Testis (tissue), 2 donors: ENCODE measurements at regions not wholly inside any gene's neighbourhood (a gene's known extent, or its start where the extent isn't known, plus 50 kb on each side); places are given as distances from the start of the nearest gene placed in this dataset.
"Not testable (repeated sequence)": the region's sequence is repeated elsewhere in the genome, so short reads cannot be mapped to it uniquely, and the experiment has no call there.

Experiments
- DNase-seq: peaks from one replicate; pipeline ENCODE4 v3.0.0-alpha.2; 2019
- H3K27ac ChIP-seq, 2 donors: fragments of 200-600 bp; sonication (generic); one replicate each; pipeline ENCODE4 v1.5.1; 2019
- H3K27me3 ChIP-seq: fragments of 200-600 bp; sonication (generic); one replicate; pipeline ENCODE4 v1.5.1; 2019
- H3K36me3 ChIP-seq: fragments of 200-600 bp; sonication (generic); one replicate; pipeline ENCODE4 v1.5.1; 2017; ENCODE audit warnings: low read depth; ENCODE audit errors: missing control alignments
- H3K4me1 ChIP-seq: fragments of 200-600 bp; sonication (generic); one replicate; pipeline ENCODE4 v1.5.1; 2019
- H3K4me3 ChIP-seq, 2 donors: fragments of 200-600 bp; sonication (generic); one replicate each; pipeline ENCODE4 v1.5.1; 2017 to 2019
- H3K9me3 ChIP-seq: fragments of 200-600 bp; sonication (generic); one replicate; pipeline ENCODE4 v1.5.1; 2017
- POLR2A ChIP-seq: fragments of 450-650 bp; IDR thresholded peaks from one replicate; pipeline ENCODE4 v1.6.1; 2017; ENCODE audit warnings: antibody characterized with exemption, mild to moderate bottlenecking, moderate library complexity
- WGBS, 2 donors: methylation state at CpG; one replicate each; pipeline ENCODE4 v1.1.5; 2018; 5-methylcytosine and 5-hydroxymethylcytosine counted together
- intact Hi-C: fragments of 100-400 bp; cut with DNase I; formaldehyde crosslinking; loops from one replicate; pipeline ENCODE4 v1.15.1; 2023; ENCODE audit warnings: low total_unique reads
- TF ChIP-seq, protein P1 (sequence below), 3 experiments: fragments of 450-650 bp in 2 of 3; fragments of 200-600 bp in 1 of 3; sonication (generic) in 1 of 3; IDR thresholded peaks; one replicate each; pipeline ENCODE4 v1.5.1; 2016 to 2019; ENCODE audit warnings: antibody characterized with exemption in 3 of 3, mild to moderate bottlenecking in 2 of 3, moderate library complexity in 1 of 3

DNA sequence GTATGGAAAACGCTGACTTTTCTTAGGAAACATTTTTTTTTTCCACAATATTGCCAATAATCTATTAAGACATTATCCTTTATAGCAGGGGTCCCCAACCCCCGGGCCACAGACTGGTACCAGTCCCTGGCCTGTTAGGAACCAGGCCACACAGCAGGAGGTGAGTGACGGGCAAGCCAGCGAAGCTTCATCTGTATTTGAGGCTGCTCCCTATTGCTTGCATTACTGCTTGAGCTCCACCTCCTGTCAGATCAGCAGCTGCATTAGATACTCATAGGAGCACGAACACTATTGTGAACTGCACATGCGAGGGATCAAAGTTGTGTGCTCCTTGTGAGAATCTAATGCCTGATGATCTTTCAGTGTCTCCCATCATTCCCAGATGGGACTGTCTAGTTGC lies 793.7 kb downstream of the SLITRK5 start:
- Histone ChIP-seq H3K27me3 (no peaks in the 10 kb centered on the region), H3K4me3 (no peak overlapping the region), H3K9me3 (no peaks in the 10 kb centered on the region), H3K36me3 (no peaks in the 10 kb centered on the region), H3K27ac (no peak overlapping the region), H3K4me1 (no peaks in the 10 kb centered on the region)
- WGBS, 2 donors, result 81 to 83% methylated on average over 6 of the region's 6 CpGs
- DNase-seq, result no peak
- TF ChIP-seq, protein P1, sequence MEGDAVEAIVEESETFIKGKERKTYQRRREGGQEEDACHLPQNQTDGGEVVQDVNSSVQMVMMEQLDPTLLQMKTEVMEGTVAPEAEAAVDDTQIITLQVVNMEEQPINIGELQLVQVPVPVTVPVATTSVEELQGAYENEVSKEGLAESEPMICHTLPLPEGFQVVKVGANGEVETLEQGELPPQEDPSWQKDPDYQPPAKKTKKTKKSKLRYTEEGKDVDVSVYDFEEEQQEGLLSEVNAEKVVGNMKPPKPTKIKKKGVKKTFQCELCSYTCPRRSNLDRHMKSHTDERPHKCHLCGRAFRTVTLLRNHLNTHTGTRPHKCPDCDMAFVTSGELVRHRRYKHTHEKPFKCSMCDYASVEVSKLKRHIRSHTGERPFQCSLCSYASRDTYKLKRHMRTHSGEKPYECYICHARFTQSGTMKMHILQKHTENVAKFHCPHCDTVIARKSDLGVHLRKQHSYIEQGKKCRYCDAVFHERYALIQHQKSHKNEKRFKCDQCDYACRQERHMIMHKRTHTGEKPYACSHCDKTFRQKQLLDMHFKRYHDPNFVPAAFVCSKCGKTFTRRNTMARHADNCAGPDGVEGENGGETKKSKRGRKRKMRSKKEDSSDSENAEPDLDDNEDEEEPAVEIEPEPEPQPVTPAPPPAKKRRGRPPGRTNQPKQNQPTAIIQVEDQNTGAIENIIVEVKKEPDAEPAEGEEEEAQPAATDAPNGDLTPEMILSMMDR (IDR thresholded peaks at IDR 0.05), result no peak
- TF ChIP-seq POLR2A, result no peak
- intact Hi-C loops, result no loop called here

DNA sequence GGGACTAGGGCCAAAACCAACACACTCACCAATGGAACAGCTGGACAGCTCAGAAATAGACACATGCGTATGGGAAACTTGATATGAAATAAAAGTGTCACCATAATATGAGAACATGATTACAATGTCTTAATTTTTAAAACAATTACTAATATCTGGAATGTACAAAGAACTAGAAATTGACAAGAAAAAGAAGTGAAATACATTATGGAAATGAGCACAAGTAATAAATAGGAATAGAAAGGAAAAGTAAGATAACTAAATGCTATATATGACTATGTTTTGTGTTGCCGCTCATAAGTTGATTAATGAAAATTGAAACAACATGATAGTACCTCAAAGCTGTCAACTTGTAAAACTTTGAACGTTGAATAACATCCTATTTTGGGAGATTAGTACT lies 801.1 kb downstream of the SLITRK5 start:
- no peak for DNase-seq
- Histone ChIP-seq H3K9me3 (no peaks in the 10 kb centered on the region), H3K4me1 (no peaks in the 10 kb centered on the region), H3K4me3 (no peak overlapping the region), H3K27me3 (no peaks in the 10 kb centered on the region), H3K36me3 (no peaks in the 10 kb centered on the region), H3K27ac (no peak overlapping the region)
- intact Hi-C loops, result no loop called here
- TF ChIP-seq, protein P1 (IDR thresholded peaks at IDR 0.05), result no peak
- TF ChIP-seq POLR2A, result no peak
- 73 to 74% methylated on average over 3 of the region's 3 CpGs for WGBS, 2 donors

DNA sequence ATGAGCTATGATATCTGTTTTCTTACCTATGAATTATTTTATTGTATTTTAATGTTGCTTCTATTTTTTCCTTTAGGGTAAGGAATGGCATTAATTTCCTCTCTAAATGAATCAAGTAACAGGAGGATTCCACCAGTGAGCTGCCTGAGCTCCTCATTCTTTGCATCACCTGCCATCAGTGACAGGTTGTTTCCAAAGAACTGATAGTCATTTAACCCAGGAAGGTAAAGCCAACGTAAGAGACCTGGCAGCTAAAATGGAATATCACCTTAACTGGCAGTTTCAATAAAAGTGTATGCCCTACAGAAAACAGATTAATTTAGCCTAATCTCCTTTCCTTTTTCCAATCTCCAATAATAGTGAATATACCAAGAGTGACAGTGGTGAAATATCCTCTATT lies 812.0 kb downstream of the SLITRK5 start:
- WGBS, 2 donors, result 85 to 97% methylated on average over 1 of the region's 1 CpG
- intact Hi-C loops, result no loop called here
- no peak for TF ChIP-seq POLR2A
- TF ChIP-seq, protein P1 (IDR thresholded peaks at IDR 0.05), result no peak
- Histone ChIP-seq H3K9me3 (no peaks in the 10 kb centered on the region), H3K27ac (no peak overlapping the region), H3K4me3 (no peak overlapping the region), H3K36me3 (no peaks in the 10 kb centered on the region), H3K27me3 (no peaks in the 10 kb centered on the region), H3K4me1 (no peaks in the 10 kb centered on the region)
- no peak for DNase-seq

DNA sequence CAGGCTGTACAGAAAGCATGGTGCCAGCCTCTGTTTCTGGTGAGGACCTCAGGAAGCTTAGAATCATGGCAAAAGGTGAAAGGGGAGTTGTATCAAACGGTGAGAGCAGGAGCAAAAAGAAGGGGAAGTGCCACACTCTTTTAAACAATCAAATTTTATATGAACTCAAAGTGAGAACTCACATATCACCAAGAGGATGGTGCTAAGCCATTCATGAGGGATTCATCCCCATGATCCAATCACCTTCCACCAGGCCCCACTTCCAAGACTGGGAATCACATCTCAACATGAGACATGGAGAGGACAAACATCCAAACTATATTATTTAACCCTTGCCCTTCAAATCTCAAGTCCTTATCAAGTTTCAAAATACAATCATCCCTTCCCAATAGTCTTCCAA lies 836.7 kb downstream of the SLITRK5 start:
- WGBS, 2 donors, result 64 to 74% methylated on average over 1 of the region's 1 CpG
- Histone ChIP-seq H3K27me3 (no peaks in the 10 kb centered on the region), H3K4me1 (no peaks in the 10 kb centered on the region), H3K36me3 (no peaks in the 10 kb centered on the region), H3K9me3 (no peaks in the 10 kb centered on the region), H3K27ac (no peak overlapping the region), H3K4me3 (no peak overlapping the region)
- TF ChIP-seq, protein P1 (IDR thresholded peaks at IDR 0.05), result no peak
- no peak for TF ChIP-seq POLR2A
- intact Hi-C loops, result no loop called here
- no peak for DNase-seq

DNA sequence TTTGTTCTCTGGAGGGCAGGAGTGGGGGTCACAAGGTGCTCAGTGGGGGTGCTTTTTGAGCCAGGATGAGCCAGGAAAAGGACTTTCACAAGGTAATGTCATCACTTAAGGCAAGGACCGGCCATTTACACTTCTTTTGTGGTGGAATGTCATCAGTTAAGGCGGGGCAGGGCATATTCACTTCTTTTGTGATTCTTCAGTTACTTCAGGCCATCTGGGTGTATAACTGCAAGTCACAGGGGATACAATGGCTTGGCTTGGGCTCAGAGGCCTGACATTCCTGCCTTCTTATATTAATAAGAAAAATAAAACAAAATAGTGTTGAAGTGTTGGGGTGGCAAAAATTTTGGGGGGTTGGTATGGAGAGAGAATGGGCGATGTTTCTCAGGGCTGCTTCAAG lies 841.8 kb downstream of the SLITRK5 start:
- DNase-seq, H3K36me3 ChIP-seq, H3K4me1 ChIP-seq, intact Hi-C loops, H3K27me3 ChIP-seq, H3K27ac ChIP-seq, H3K4me3 ChIP-seq, H3K9me3 ChIP-seq: not testable (repeated sequence)
- WGBS, 2 donors, result 92% methylated on average over 3 of the region's 3 CpGs
